MM.1S (cell line): ENCODE measurements at regions not wholly inside any gene's neighbourhood (a gene's known extent, or its start where the extent isn't known, plus 50 kb on each side); places are given as distances from the start of the nearest gene placed in this dataset.

Experiments
- DNase-seq: peaks from one replicate; pipeline ENCODE4 v3.0.0-alpha.2; 2015
- H2AFZ ChIP-seq: fragments of 300-600 bp; sonication (generic); 2 replicates; pipeline ENCODE4 v1.6.0; 2016; ENCODE audit warnings: antibody characterized with exemption, low read length
- H3F3A ChIP-seq: fragments of 300-600 bp; sonication (generic); 2 replicates; pipeline ENCODE4 v1.6.1; 2016; ENCODE audit warnings: mild to moderate bottlenecking, antibody characterized with exemption, low read length, moderate library complexity, mixed read lengths; ENCODE audit not compliant: insufficient read depth
- H3K27ac ChIP-seq: fragments of 300-600 bp; sonication (generic); 2 replicates; pipeline ENCODE4 v1.5.1; 2016; ENCODE audit warnings: mild to moderate bottlenecking, low read length
- H3K27me3 ChIP-seq: fragments of 300-600 bp; sonication (generic); replicated peaks from 2 replicates; pipeline ENCODE4 v1.6.0; 2016; ENCODE audit warnings: low read length; ENCODE audit not compliant: insufficient read depth
- H3K36me3 ChIP-seq: fragments of 300-600 bp; sonication (generic); replicated peaks from 2 replicates; pipeline ENCODE4 v1.6.1; 2016; ENCODE audit warnings: mild to moderate bottlenecking, low read length, mixed read lengths; ENCODE audit not compliant: insufficient read depth
- H3K4me1 ChIP-seq: fragments of 300-600 bp; sonication (generic); 2 replicates; pipeline ENCODE4 v1.6.1; 2016; ENCODE audit warnings: low read length, mixed read lengths
- H3K4me2 ChIP-seq: fragments of 300-600 bp; sonication (generic); 2 replicates; pipeline ENCODE4 v1.6.0; 2016; ENCODE audit warnings: low read depth, low read length
- H3K4me3 ChIP-seq: fragments of 300-600 bp; sonication (generic); 2 replicates; pipeline ENCODE4 v1.5.1; 2016; ENCODE audit warnings: low read length, mixed read lengths
- H3K79me2 ChIP-seq: fragments of 300-600 bp; sonication (generic); 2 replicates; pipeline ENCODE4 v1.6.1; 2016; ENCODE audit warnings: mixed run types, low read length, mixed read lengths
- H3K9ac ChIP-seq: fragments of 300-600 bp; sonication (generic); 2 replicates; pipeline ENCODE4 v1.6.1; 2016; ENCODE audit warnings: low read length, mixed read lengths
- H3K9me2 ChIP-seq: fragments of 300-600 bp; sonication (generic); replicated peaks from 2 replicates; pipeline ENCODE4 v1.6.1; 2016; ENCODE audit warnings: mild to moderate bottlenecking, low read length, mixed read lengths; ENCODE audit not compliant: insufficient read depth
- H3K9me3 ChIP-seq: fragments of 300-600 bp; sonication (generic); replicated peaks from 2 replicates; pipeline ENCODE4 v1.6.1; 2016; ENCODE audit warnings: mild to moderate bottlenecking, low read length, mixed read lengths; ENCODE audit not compliant: insufficient read depth
- H4K20me1 ChIP-seq: fragments of 300-600 bp; sonication (generic); 2 replicates; pipeline ENCODE4 v1.6.1; 2016; ENCODE audit warnings: mild to moderate bottlenecking, low read length, moderate library complexity, mixed read lengths; ENCODE audit not compliant: insufficient read depth
- CTCF ChIP-seq: fragments of 300-600 bp; sonication (generic); IDR thresholded peaks from 2 replicates; pipeline ENCODE4 v1.5.1; 2016; ENCODE audit warnings: antibody characterized with exemption, low read length, mixed read lengths
- EZH2 ChIP-seq: fragments of 300-600 bp; sonication (generic); optimal IDR thresholded peaks from 2 replicates; pipeline ENCODE3; 2017; ENCODE audit warnings: low read depth, mild to moderate bottlenecking, antibody characterized with exemption, low read length, mixed read lengths
- EZH2phosphoT487 ChIP-seq: fragments of 300-600 bp; sonication (generic); IDR thresholded peaks from 2 replicates; pipeline ENCODE4 v1.6.1; 2018; ENCODE audit warnings: antibody characterized with exemption, low read length

- Histone ChIP-seq H3F3A (no peaks in the 10 kb centered on the region), H3K27ac (no peak overlapping the region), H3K9me3 (no peaks in the 10 kb centered on the region), H3K9ac (no peak overlapping the region), H3K4me3 (no peak overlapping the region), H3K4me1 (no peaks in the 10 kb centered on the region), H4K20me1 (no peaks in the 10 kb centered on the region), H2AFZ (no peak overlapping the region), H3K36me3 (no peaks in the 10 kb centered on the region), H3K4me2 (no peak overlapping the region), H3K79me2 (no peaks in the 10 kb centered on the region), H3K27me3 (no peaks in the 10 kb centered on the region), H3K9me2 (no peaks in the 10 kb centered on the region)
- DNase-seq = no peak
- no peak for TF ChIP-seq EZH2
- no peak for TF ChIP-seq EZH2phosphoT487
- no peak for TF ChIP-seq CTCF
These were observed 269.7 kb upstream of the ACVR2A start for GRCh38 chr2:147575106-147575505.

GRCh38 chr2:147572622-147573021, 272.2 kb upstream of the ACVR2A start:
- no peaks in the 10 kb centered on the region for H3K9me2 ChIP-seq

GRCh38 chr2:147569426-147569825, 275.4 kb upstream of the ACVR2A start:
- DNase-seq = no peak
- H3K27me3 ChIP-seq = no peaks in the 10 kb centered on the region
- H3K9me3 ChIP-seq = no peaks in the 10 kb centered on the region
- H3K36me3 ChIP-seq = no peaks in the 10 kb centered on the region
- no peak overlapping the region for H2AFZ ChIP-seq
- TF ChIP-seq EZH2 (no peak), CTCF (no peak), EZH2phosphoT487 (no peak)
- no peaks in the 10 kb centered on the region for H3K9me2 ChIP-seq
- no peak overlapping the region for H3K27ac ChIP-seq
- H4K20me1 ChIP-seq = no peaks in the 10 kb centered on the region
- H3K4me1 ChIP-seq = no peaks in the 10 kb centered on the region
- H3K9ac ChIP-seq = no peak overlapping the region
- H3F3A ChIP-seq = no peaks in the 10 kb centered on the region
- no peak overlapping the region for H3K4me2 ChIP-seq
- H3K79me2 ChIP-seq = no peaks in the 10 kb centered on the region
- H3K4me3 ChIP-seq = no peak overlapping the region

More at GRCh38 chr2:147572622-147573021, 272.2 kb upstream of the ACVR2A start:
- no peaks in the 10 kb centered on the region for H3F3A ChIP-seq
- no peaks in the 10 kb centered on the region for H3K27me3 ChIP-seq
- no peak overlapping the region for H3K27ac ChIP-seq
- no peaks in the 10 kb centered on the region for H3K79me2 ChIP-seq
- no peak for DNase-seq
- TF ChIP-seq CTCF = no peak
- no peak for TF ChIP-seq EZH2
- TF ChIP-seq EZH2phosphoT487 = no peak
- no peaks in the 10 kb centered on the region for H3K36me3 ChIP-seq
- no peak overlapping the region for H2AFZ ChIP-seq
- H3K4me1 ChIP-seq = no peaks in the 10 kb centered on the region
- no peaks in the 10 kb centered on the region for H4K20me1 ChIP-seq
- no peak overlapping the region for H3K9ac ChIP-seq
- H3K4me3 ChIP-seq = no peak overlapping the region
- no peak overlapping the region for H3K4me2 ChIP-seq
- no peaks in the 10 kb centered on the region for H3K9me3 ChIP-seq
